Endothelial cell of umbilical vein (primary cell): ENCODE measurements at regions not wholly inside any gene's neighbourhood (a gene's known extent, or its start where the extent isn't known, plus 50 kb on each side); places are given as distances from the start of the nearest gene placed in this dataset.

Experiments used
- BruUV-seq: library from RNA; stranded (reverse); fragments of 400-500 nt; replicated peaks from 2 replicates; lab custom pipeline; 2021; lab: Mats Ljungman, UMichigan
- CTCF ChIA-PET: fragments of 300-600, 350-600 bp; sonication (Branson Sonifier 250); formaldehyde crosslinking; loops from one replicate; lab custom pipeline; 2021; ENCODE audit warnings: antibody characterized with exemption, inconsistent platforms; lab: Charles Lee
- POLR2A ChIA-PET: fragments of 300-600, 350-600 bp; sonication (Branson Sonifier 250); formaldehyde crosslinking; loops from one replicate; lab custom pipeline; 2021; ENCODE audit warnings: antibody characterized with exemption, inconsistent platforms; lab: Charles Lee
- DNase-seq: peaks from one replicate; pipeline ENCODE4 v3.0.0-alpha.2; 2011; ENCODE audit warnings: low read depth, low spot score
- FAIRE-seq: peaks from 2 replicates; lab custom pipeline; 2011; peaks lifted over from hg19 to GRCh38; lab: Jason Lieb, UNC
- H2AFZ ChIP-seq: 2 replicates; pipeline ENCODE4 v1.6.0; 2012; ENCODE audit warnings: low read depth, low read length, control low read depth, inconsistent platforms
- H3K27ac ChIP-seq: 2 replicates; pipeline ENCODE4 v1.5.1; 2011; ENCODE audit warnings: low read depth, mild to moderate bottlenecking, control low read depth, low read length, moderate library complexity; ENCODE audit not compliant: insufficient read depth
- H3K27me3 ChIP-seq, 2 experiments: 2 replicates each; pipeline versions ENCODE4 v1.6.0 to v1.6.1; 2011; ENCODE audit warnings: low read length in 2 of 2, mixed read lengths in 1 of 2; ENCODE audit not compliant: control insufficient read depth in 2 of 2, insufficient read depth in 2 of 2
- H3K36me3 ChIP-seq, 2 experiments: 2 replicates in 1 of 2; 3 replicates in 1 of 2; pipeline ENCODE4 v1.5.1; 2011; ENCODE audit warnings: low read length in 2 of 2, mild to moderate bottlenecking in 1 of 2, moderate library complexity in 1 of 2; ENCODE audit not compliant: control insufficient read depth in 2 of 2, insufficient read depth in 2 of 2; ENCODE audit errors: extremely low read depth in 1 of 2
- H3K4me1 ChIP-seq: 3 replicates; pipeline ENCODE4 v1.5.1; 2011; ENCODE audit warnings: mild to moderate bottlenecking, low read length; ENCODE audit not compliant: control insufficient read depth, insufficient read depth; ENCODE audit errors: extremely low read depth
- H3K4me2 ChIP-seq: 2 replicates; pipeline ENCODE4 v1.6.1; 2011; ENCODE audit warnings: low read length, control low read depth, mixed read lengths; ENCODE audit not compliant: insufficient read depth
- H3K4me3 ChIP-seq, 3 experiments: fragments of 200-600 bp in 1 of 3; sonication (generic), shearing (Covaris generic) in 1 of 3; replicated peaks in 1 of 3; 2 replicates each; pipeline ENCODE4 v1.5.1; 2011 to 2016; ENCODE audit warnings: control low read depth in 3 of 3, low read length in 3 of 3, mild to moderate bottlenecking in 2 of 3, inconsistent platforms in 1 of 3, low read depth in 1 of 3, moderate library complexity in 1 of 3; ENCODE audit not compliant: insufficient read depth in 1 of 3
- H3K79me2 ChIP-seq: 2 replicates; pipeline ENCODE4 v1.6.0; 2012; ENCODE audit warnings: low read length, inconsistent platforms; ENCODE audit not compliant: control insufficient read depth, insufficient read depth
- H3K9ac ChIP-seq: replicated peaks from 2 replicates; pipeline ENCODE3; 2011; ENCODE audit warnings: low read length, control low read depth; ENCODE audit not compliant: insufficient read depth; ENCODE audit errors: extremely low read depth
- H3K9me1 ChIP-seq: replicated peaks from 3 replicates; pipeline ENCODE4 v1.6.0; 2011; ENCODE audit warnings: mild to moderate bottlenecking, low read length; ENCODE audit not compliant: control insufficient read depth, insufficient read depth; ENCODE audit errors: extremely low read depth
- H3K9me3 ChIP-seq: replicated peaks from 2 replicates; pipeline ENCODE4 v1.5.1; 2012; ENCODE audit warnings: low read length, inconsistent platforms; ENCODE audit not compliant: control insufficient read depth, insufficient read depth
- H4K20me1 ChIP-seq: replicated peaks from 2 replicates; pipeline ENCODE3; 2011; ENCODE audit warnings: mild to moderate bottlenecking, low read length; ENCODE audit not compliant: control insufficient read depth, insufficient read depth; ENCODE audit errors: extremely low read depth
- EZH2 ChIP-seq: IDR thresholded peaks from 2 replicates; pipeline ENCODE4 v1.6.1; 2012; ENCODE audit warnings: borderline replicate concordance, low read depth, mild to moderate bottlenecking, moderate library complexity, low read length, inconsistent platforms; ENCODE audit not compliant: severe bottlenecking
- FOS ChIP-seq: IDR thresholded peaks from 2 replicates; pipeline ENCODE4 v1.6.1; 2011; ENCODE audit warnings: mild to moderate bottlenecking, low read length, moderate library complexity, borderline replicate concordance; ENCODE audit not compliant: insufficient read depth
- GATA2 ChIP-seq: IDR thresholded peaks from 2 replicates; pipeline ENCODE4 v1.7.0; 2011; ENCODE audit warnings: low read depth, mild to moderate bottlenecking, moderate library complexity, mixed read lengths, low read length; ENCODE audit not compliant: insufficient read length, insufficient read depth
- JUN ChIP-seq: IDR thresholded peaks from 2 replicates; pipeline ENCODE4 v1.6.1; 2011; ENCODE audit warnings: borderline replicate concordance, low read depth; ENCODE audit not compliant: insufficient read length, insufficient read depth
- MYC ChIP-seq: IDR thresholded peaks from one replicate; pipeline ENCODE4 v1.6.1; 2011; ENCODE audit warnings: mild to moderate bottlenecking, low read depth, low read length
- POLR2A ChIP-seq: IDR thresholded peaks from 2 replicates; pipeline ENCODE4 v1.6.1; 2012; ENCODE audit warnings: low read depth, mild to moderate bottlenecking, control low read depth, low read length
- POLR2AphosphoS5 ChIP-seq: IDR thresholded peaks from 2 replicates; pipeline ENCODE4 v1.6.1; 2012; ENCODE audit warnings: low read depth, mild to moderate bottlenecking, control low read depth, low read length, moderate library complexity; ENCODE audit not compliant: insufficient read depth
- dilution Hi-C: fragments of 300-500 bp; cut with MboI; formaldehyde crosslinking; loops from one replicate; pipeline ENCODE4 v1.15.0; 2019; ENCODE audit warnings: low sequenced_read_pairs; ENCODE audit not compliant: extremely low pct_ligation_motif_present
- intact Hi-C: fragments of 100-400 bp; cut with micrococcal nuclease; formaldehyde crosslinking; loops from one replicate; pipeline ENCODE4 v1.10.0; 2022
- TF ChIP-seq, protein P1 (sequence below): IDR thresholded peaks from 2 replicates; pipeline ENCODE4 v1.6.1; 2011; ENCODE audit not compliant: insufficient read depth, insufficient read length
- TF ChIP-seq, protein P2 (sequence below), 2 donors: IDR thresholded peaks; 1 replicate in 1 of 2; 2 replicates in 1 of 2; pipeline ENCODE4 v1.5.1; 2011; ENCODE audit warnings: low read length in 2 of 2, mild to moderate bottlenecking in 2 of 2, moderate library complexity in 2 of 2, control low read depth in 1 of 2, inconsistent platforms in 1 of 2, low read depth in 1 of 2; ENCODE audit not compliant: insufficient read depth in 1 of 2; ENCODE audit errors: extremely low read depth in 1 of 2

DNA sequence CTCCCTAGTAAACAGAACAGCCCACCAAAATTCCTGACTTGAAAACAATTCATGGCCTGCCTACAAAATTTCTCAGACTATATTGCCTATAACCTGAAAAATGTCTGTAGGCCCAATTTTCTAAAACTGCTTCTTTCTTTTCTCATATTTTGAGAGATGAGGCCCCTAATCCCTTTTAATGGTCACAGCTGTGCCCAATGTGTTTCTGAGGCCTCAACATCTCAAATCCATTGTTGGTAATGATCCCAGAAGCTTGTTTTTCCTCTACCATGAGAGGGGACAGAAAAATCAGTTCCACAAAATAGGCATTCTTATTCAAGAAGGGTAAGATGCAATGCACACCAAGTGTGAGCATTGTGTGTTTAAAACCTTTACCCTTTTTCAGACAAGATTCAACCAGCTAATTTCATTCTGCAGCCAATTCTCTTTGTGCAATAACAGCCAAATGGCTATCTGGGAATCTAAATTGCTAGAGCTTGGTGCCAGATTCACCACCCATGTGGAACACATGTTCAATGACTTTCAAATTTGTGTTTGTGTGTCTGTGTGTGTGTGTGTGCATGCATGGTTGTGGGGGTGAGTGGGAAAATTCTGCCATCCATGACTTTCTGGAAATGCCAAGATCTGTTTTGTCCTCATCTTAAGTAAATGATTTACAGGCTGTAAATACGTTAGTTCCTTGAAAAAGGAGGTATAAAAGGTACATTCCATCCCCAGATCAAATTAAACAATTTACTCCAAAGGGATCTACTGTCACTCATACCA is 319.5 kb downstream of the TNS1 start:
- H2AFZ ChIP-seq: no peak overlapping the region
- TF ChIP-seq FOS (no peak), JUN (no peak)
- H4K20me1 ChIP-seq: no peaks in the 10 kb centered on the region
- POLR2A ChIA-PET: no interaction called here
- dilution Hi-C loops: no loop called here
- BruUV-seq: no TSS peak
- no peaks in the 10 kb centered on the region for H3K4me1 ChIP-seq
- no peak overlapping the region for H3K4me2 ChIP-seq
- intact Hi-C loops: no loop called here
- H3K9me3 ChIP-seq: no peaks in the 10 kb centered on the region
- no peaks in the 10 kb centered on the region for H3K9me1 ChIP-seq
- H3K79me2 ChIP-seq: no peaks in the 10 kb centered on the region
- DNase-seq (no peak), FAIRE-seq (no peak)
- H3K4me3 ChIP-seq: no peak overlapping the region
- CTCF ChIA-PET: interaction anchor here (1.1 kb wide), 1 partner anchor 33 kb away, joined by 3 read pairs; no protein-coding TSS in a partner anchor
- H3K36me3 ChIP-seq: no peaks in the 10 kb centered on the region
- no peak overlapping the region for H3K27ac ChIP-seq
- H3K27me3 ChIP-seq: peaks cover 0 to 3% of the 10 kb centered on the region in 2 experiments
- H3K9ac ChIP-seq: no peak overlapping the region

GRCh38 chr2:217681791-217682190 is 321.0 kb downstream of the TNS1 start:
- no peak overlapping the region for H3K4me3 ChIP-seq

More at GRCh38 chr2:217681791-217682190, 321.0 kb downstream of the TNS1 start:
- TF ChIP-seq, protein P1, sequence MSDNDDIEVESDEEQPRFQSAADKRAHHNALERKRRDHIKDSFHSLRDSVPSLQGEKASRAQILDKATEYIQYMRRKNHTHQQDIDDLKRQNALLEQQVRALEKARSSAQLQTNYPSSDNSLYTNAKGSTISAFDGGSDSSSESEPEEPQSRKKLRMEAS: no peak
- no peak for TF ChIP-seq FOS
- no peak for TF ChIP-seq POLR2AphosphoS5
- no peak for TF ChIP-seq POLR2A
- TF ChIP-seq GATA2: no peak
- TF ChIP-seq MYC: no peak
- no peak for TF ChIP-seq EZH2
- TF ChIP-seq, protein P2, sequence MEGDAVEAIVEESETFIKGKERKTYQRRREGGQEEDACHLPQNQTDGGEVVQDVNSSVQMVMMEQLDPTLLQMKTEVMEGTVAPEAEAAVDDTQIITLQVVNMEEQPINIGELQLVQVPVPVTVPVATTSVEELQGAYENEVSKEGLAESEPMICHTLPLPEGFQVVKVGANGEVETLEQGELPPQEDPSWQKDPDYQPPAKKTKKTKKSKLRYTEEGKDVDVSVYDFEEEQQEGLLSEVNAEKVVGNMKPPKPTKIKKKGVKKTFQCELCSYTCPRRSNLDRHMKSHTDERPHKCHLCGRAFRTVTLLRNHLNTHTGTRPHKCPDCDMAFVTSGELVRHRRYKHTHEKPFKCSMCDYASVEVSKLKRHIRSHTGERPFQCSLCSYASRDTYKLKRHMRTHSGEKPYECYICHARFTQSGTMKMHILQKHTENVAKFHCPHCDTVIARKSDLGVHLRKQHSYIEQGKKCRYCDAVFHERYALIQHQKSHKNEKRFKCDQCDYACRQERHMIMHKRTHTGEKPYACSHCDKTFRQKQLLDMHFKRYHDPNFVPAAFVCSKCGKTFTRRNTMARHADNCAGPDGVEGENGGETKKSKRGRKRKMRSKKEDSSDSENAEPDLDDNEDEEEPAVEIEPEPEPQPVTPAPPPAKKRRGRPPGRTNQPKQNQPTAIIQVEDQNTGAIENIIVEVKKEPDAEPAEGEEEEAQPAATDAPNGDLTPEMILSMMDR (IDR thresholded peaks at IDR 0.05; ENCODE audit: extremely low read depth in 1 of 2, insufficient read depth in 1 of 2, low read depth in 1 of 2, low read length in 2 of 2): no peak
- no peak for TF ChIP-seq JUN
- no TSS peak for BruUV-seq
- H4K20me1 ChIP-seq: no peaks in the 10 kb centered on the region
- ChIA-PET POLR2A (no interaction called here), CTCF (no interaction called here)
- FAIRE-seq (no peak), DNase-seq (no peak)
- H3K79me2 ChIP-seq: no peaks in the 10 kb centered on the region
- no peak overlapping the region for H3K27ac ChIP-seq
- no peaks in the 10 kb centered on the region for H3K9me3 ChIP-seq
- H3K9ac ChIP-seq: no peak overlapping the region
- H3K4me2 ChIP-seq: no peak overlapping the region
- H3K36me3 ChIP-seq: no peaks in the 10 kb centered on the region
- H3K4me1 ChIP-seq: no peaks in the 10 kb centered on the region
- H3K27me3 ChIP-seq: peaks cover 0 to 3% of the 10 kb centered on the region in 2 experiments
- dilution Hi-C loops (no loop called here), intact Hi-C loops (no loop called here)
- H2AFZ ChIP-seq: no peak overlapping the region
- H3K9me1 ChIP-seq: no peaks in the 10 kb centered on the region
